ENCODE measurements at regions not wholly inside any gene's neighbourhood (a gene's known extent, or its start where the extent isn't known, plus 50 kb on each side); places are given as distances from the start of the nearest gene placed in this dataset.

DNA sequence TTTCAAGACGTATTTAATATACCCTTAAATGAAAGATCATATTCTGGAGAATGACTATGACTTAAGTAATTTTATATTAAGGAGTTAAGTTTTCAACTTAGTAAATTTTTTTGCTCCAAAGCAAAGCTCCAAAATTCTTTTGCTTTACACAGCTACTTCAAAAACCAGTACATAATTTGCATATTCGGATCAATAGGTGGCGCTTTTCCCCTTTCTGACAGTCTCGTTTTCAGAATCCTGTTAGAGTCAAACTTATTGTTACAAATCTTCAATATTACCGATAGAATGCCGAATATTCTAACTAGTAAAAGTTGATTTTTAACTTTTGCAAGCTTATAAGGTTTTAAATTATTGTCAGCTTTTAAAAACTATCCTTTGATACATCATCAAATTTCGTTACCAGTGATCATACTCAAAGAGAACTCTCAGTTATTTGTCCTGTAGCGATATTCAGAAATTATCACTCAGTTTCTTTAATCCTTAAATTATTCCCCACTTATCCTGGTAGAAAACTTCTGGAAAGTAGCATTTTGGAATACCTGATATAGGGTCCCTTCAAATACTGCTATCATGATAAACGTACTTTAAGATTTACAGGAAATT is 852.7 kb upstream of the KLHL1 start:
- no peak overlapping the region for H3K4me3 ChIP-seq (ENCODE audit: insufficient read depth, low read depth, low read length)
- Mint-ChIP-seq H3K27ac (ENCODE audit: unreplicated experiment) (no peak overlapping the region), H3K27me3 (ENCODE audit: low read depth, unreplicated experiment) (no peaks in the 10 kb centered on the region), H3K4me3 (ENCODE audit: unreplicated experiment) (no peak overlapping the region), H3K4me1 (ENCODE audit: low read depth, unreplicated experiment) (no peaks in the 10 kb centered on the region), H3K36me3 (ENCODE audit: low read depth, unreplicated experiment) (no peaks in the 10 kb centered on the region), H3K9me3 (ENCODE audit: unreplicated experiment) (no peaks in the 10 kb centered on the region)
- peak; percentile 9 for FAIRE-seq
- H3K9ac ChIP-seq (ENCODE audit: low read length), result no peak overlapping the region
- H3K9me3 ChIP-seq (ENCODE audit: insufficient read depth, low read depth, low read length), result no peaks in the 10 kb centered on the region
- no peaks in the 10 kb centered on the region for H3K36me3 ChIP-seq (ENCODE audit: insufficient read depth, low read length)
- no peak overlapping the region for H2AFZ ChIP-seq (ENCODE audit: low read depth, low read length)
- no peak overlapping the region for H3K4me2 ChIP-seq (ENCODE audit: low read length)
- no peaks in the 10 kb centered on the region for H3K4me1 ChIP-seq (ENCODE audit: insufficient read depth, low read length)
- no peak overlapping the region for H3K27ac ChIP-seq (ENCODE audit: low read depth, low read length)
- TF ChIP-seq EZH2 (IDR thresholded peaks at IDR 0.05; ENCODE audit: insufficient read depth, low read length) (no peak), CTCF (IDR thresholded peaks at IDR 0.05; ENCODE audit: insufficient read depth, low read depth, low read length) (peak; percentile 67)
- peak; percentile 3 for DNase-seq (ENCODE audit: low read depth)
- no peaks in the 10 kb centered on the region for H3K79me2 ChIP-seq (ENCODE audit: insufficient read depth, low read length)
- H3K27me3 ChIP-seq (ENCODE audit: insufficient read depth, low read length), result no peaks in the 10 kb centered on the region
- H4K20me1 ChIP-seq (ENCODE audit: insufficient read depth, low read length), result no peaks in the 10 kb centered on the region

DNA sequence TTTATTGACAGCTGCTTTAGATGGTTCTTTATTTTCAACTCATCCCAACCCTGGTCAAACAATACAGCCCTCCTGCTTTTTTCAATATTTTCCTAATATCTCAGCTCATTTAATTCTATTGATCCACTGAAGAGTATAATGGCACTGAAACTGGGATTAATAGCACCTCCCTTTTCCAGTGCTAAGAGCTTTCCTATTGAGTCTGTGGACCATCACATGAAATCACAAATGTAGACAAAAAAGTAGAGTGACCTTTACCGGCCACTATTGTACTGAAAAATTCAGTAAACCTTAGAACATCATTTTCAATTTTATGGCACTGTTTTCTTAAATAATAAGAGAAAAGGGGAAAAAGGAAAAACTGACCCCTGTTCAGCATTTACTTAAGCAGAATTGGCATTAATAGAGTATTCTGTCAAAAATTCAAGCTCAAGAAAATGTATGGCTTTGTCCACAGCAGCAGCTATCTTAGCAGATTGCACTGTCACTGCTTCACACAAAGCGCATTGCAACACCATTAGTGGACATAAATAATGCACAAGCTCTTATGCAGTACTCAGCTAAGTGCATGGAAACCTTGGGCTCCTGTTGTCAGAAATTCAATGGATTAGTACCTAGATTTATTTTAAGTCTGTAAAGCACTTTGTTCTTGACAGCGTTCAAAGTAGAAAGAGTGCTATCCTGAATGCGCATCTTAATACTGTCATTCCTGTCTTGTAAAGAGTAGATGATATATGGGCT is 851.0 kb upstream of the KLHL1 start:
- Histone ChIP-seq H3K27ac (ENCODE audit: low read depth, low read length) (no peak overlapping the region), H3K4me3 (ENCODE audit: insufficient read depth, low read depth, low read length) (no peak overlapping the region), H4K20me1 (ENCODE audit: insufficient read depth, low read length) (no peaks in the 10 kb centered on the region), H3K9me3 (ENCODE audit: insufficient read depth, low read depth, low read length) (no peaks in the 10 kb centered on the region), H3K27me3 (ENCODE audit: insufficient read depth, low read length) (no peaks in the 10 kb centered on the region), H3K79me2 (ENCODE audit: insufficient read depth, low read length) (no peaks in the 10 kb centered on the region), H3K4me2 (ENCODE audit: low read length) (no peak overlapping the region), H2AFZ (ENCODE audit: low read depth, low read length) (no peak overlapping the region), H3K36me3 (ENCODE audit: insufficient read depth, low read length) (no peaks in the 10 kb centered on the region), H3K4me1 (ENCODE audit: insufficient read depth, low read length) (no peaks in the 10 kb centered on the region), H3K9ac (ENCODE audit: low read length) (no peak overlapping the region)
- H3K27ac Mint-ChIP-seq (ENCODE audit: unreplicated experiment), result no peak overlapping the region
- TF ChIP-seq EZH2 (IDR thresholded peaks at IDR 0.05; ENCODE audit: insufficient read depth, low read length) (no peak), CTCF (IDR thresholded peaks at IDR 0.05; ENCODE audit: insufficient read depth, low read depth, low read length) (no peak)
- no peaks in the 10 kb centered on the region for H3K4me1 Mint-ChIP-seq (ENCODE audit: low read depth, unreplicated experiment)
- no peaks in the 10 kb centered on the region for H3K27me3 Mint-ChIP-seq (ENCODE audit: low read depth, unreplicated experiment)
- no peaks in the 10 kb centered on the region for H3K36me3 Mint-ChIP-seq (ENCODE audit: low read depth, unreplicated experiment)
- no peak overlapping the region for H3K4me3 Mint-ChIP-seq (ENCODE audit: unreplicated experiment)
- no peak for FAIRE-seq
- no peak for DNase-seq (ENCODE audit: low read depth)
- H3K9me3 Mint-ChIP-seq (ENCODE audit: unreplicated experiment), result no peaks in the 10 kb centered on the region

DNA sequence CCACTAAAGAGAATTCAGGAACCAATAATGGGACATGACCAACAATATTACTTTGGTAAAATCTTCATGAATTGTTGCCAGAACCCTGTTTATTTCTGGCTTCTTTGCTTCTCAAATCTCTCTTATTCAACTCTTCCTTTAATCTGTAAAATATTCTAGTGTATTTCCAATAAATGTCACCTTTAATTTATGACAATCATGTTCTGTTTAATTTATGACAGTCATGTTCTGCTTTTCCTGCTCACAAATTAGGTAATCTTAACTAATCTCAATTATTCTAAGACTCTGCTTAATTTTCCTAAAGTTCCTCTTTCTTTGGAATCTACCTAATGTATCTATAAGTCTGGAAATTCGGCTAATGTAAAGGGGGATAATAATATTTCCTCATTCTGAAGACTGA is 847.6 kb upstream of the KLHL1 start:
- H3K27me3 Mint-ChIP-seq (ENCODE audit: low read depth, unreplicated experiment), result no peaks in the 10 kb centered on the region
- Histone ChIP-seq H3K27ac (ENCODE audit: low read depth, low read length) (no peak overlapping the region), H3K36me3 (ENCODE audit: insufficient read depth, low read length) (no peaks in the 10 kb centered on the region), H3K79me2 (ENCODE audit: insufficient read depth, low read length) (no peaks in the 10 kb centered on the region), H3K4me1 (ENCODE audit: insufficient read depth, low read length) (no peaks in the 10 kb centered on the region), H3K27me3 (ENCODE audit: insufficient read depth, low read length) (no peaks in the 10 kb centered on the region), H4K20me1 (ENCODE audit: insufficient read depth, low read length) (no peaks in the 10 kb centered on the region), H2AFZ (ENCODE audit: low read depth, low read length) (no peak overlapping the region), H3K9ac (ENCODE audit: low read length) (no peak overlapping the region), H3K4me2 (ENCODE audit: low read length) (no peak overlapping the region), H3K4me3 (ENCODE audit: insufficient read depth, low read depth, low read length) (no peak overlapping the region), H3K9me3 (ENCODE audit: insufficient read depth, low read depth, low read length) (no peaks in the 10 kb centered on the region)
- no peaks in the 10 kb centered on the region for H3K4me1 Mint-ChIP-seq (ENCODE audit: low read depth, unreplicated experiment)
- no peaks in the 10 kb centered on the region for H3K9me3 Mint-ChIP-seq (ENCODE audit: unreplicated experiment)
- no peaks in the 10 kb centered on the region for H3K36me3 Mint-ChIP-seq (ENCODE audit: low read depth, unreplicated experiment)
- TF ChIP-seq EZH2 (IDR thresholded peaks at IDR 0.05; ENCODE audit: insufficient read depth, low read length) (no peak), CTCF (IDR thresholded peaks at IDR 0.05; ENCODE audit: insufficient read depth, low read depth, low read length) (no peak)
- DNase-seq (ENCODE audit: low read depth) (no peak), FAIRE-seq (no peak)
- no peak overlapping the region for H3K27ac Mint-ChIP-seq (ENCODE audit: unreplicated experiment)
- no peak overlapping the region for H3K4me3 Mint-ChIP-seq (ENCODE audit: unreplicated experiment)

Data from astrocyte (in vitro differentiated cells and primary cell).